Gastroesophageal sphincter (tissue), 4 donors: ENCODE measurements at regions not wholly inside any gene's neighbourhood (a gene's known extent, or its start where the extent isn't known, plus 50 kb on each side); places are given as distances from the start of the nearest gene placed in this dataset.

ENCODE experiments used
- ATAC-seq: fragments of 150-250 bp; one replicate; pipeline ENCODE4 v1.9.1; 2016; ENCODE audit warnings: mild to moderate bottlenecking, moderate library complexity
- H3K27ac ChIP-seq, 4 donors: fragments of 200-600 bp; sonication (generic) in 3 of 4; 1 replicate in 3 of 4; 2 replicates in 1 of 4; pipeline ENCODE4 v1.5.1; 2016 to 2019
- H3K27me3 ChIP-seq: fragments of 200-600 bp; sonication (generic); one replicate; pipeline ENCODE4 v1.5.1; 2019
- H3K36me3 ChIP-seq, 2 donors: fragments of 200-600 bp; sonication (generic); one replicate each; pipeline ENCODE4 v1.5.1; 2019; ENCODE audit warnings: control low read depth in 1 of 2
- H3K4me1 ChIP-seq, 3 donors: fragments of 200-600 bp; sonication (generic); 1 replicate in 2 of 3; 2 replicates in 1 of 3; pipeline ENCODE4 v1.5.1; 2016 to 2019; ENCODE audit warnings: control low read depth in 2 of 3
- H3K4me3 ChIP-seq, 2 donors: fragments of 200-600 bp; sonication (generic); one replicate each; pipeline ENCODE4 v1.5.1; 2019; ENCODE audit warnings: mild to moderate bottlenecking in 1 of 2, moderate library complexity in 1 of 2
- H3K9me3 ChIP-seq, 3 donors: fragments of 200-600 bp; sonication (generic); one replicate each; pipeline ENCODE4 v1.5.1; 2017 to 2019; ENCODE audit warnings: control low read depth in 2 of 3
- CTCF ChIP-seq, 4 experiments: fragments of 200-600 bp in 2 of 4; fragments of 450-650 bp in 2 of 4; sonication (generic) in 1 of 4; IDR thresholded peaks; one replicate each; pipeline ENCODE4 v1.5.1; 2017 to 2019; ENCODE audit warnings: antibody characterized with exemption in 4 of 4, mild to moderate bottlenecking in 2 of 4, moderate library complexity in 2 of 4
- EP300 ChIP-seq: sonication (generic); formaldehyde crosslinking; IDR thresholded peaks from one replicate; pipeline ENCODE4 v1.6.1; 2017; ENCODE audit warnings: antibody characterized with exemption, mild to moderate bottlenecking
- POLR2A ChIP-seq, 2 donors: fragments of 450-650 bp; IDR thresholded peaks; one replicate each; pipeline ENCODE4 v1.6.1; 2017; ENCODE audit warnings: antibody characterized with exemption in 2 of 2, mild to moderate bottlenecking in 2 of 2, moderate library complexity in 1 of 2
- POLR2AphosphoS5 ChIP-seq: sonication (generic); formaldehyde crosslinking; IDR thresholded peaks from one replicate; pipeline ENCODE4 v1.6.1; 2017; ENCODE audit warnings: antibody characterized with exemption
- WGBS, 2 donors: methylation state at CpG; one replicate each; pipeline ENCODE4 v1.1.5; 2018; ENCODE audit warnings: low coverage in 1 of 2; 5-methylcytosine and 5-hydroxymethylcytosine counted together
- small RNA-seq, 4 donors: library from RNA; depleted of rRNA; stranded (forward); fragments of <200 nt; gene quantifications; one replicate each; pipeline ENCODE3, GENCODE V24; 2016

- no peak overlapping the region for H3K27ac ChIP-seq
- TF ChIP-seq CTCF (IDR thresholded peaks at IDR 0.05): no peak
- TF ChIP-seq EP300: no peak
- TF ChIP-seq POLR2A (IDR thresholded peaks at IDR 0.05): no peak
- TF ChIP-seq POLR2AphosphoS5: no peak
- H3K4me1 ChIP-seq: no peaks in the 10 kb centered on the region
- H3K9me3 ChIP-seq: no peaks in the 10 kb centered on the region
- no CpG with 5 or more reads among the region's 1 CpG for WGBS, 2 donors
- H3K4me3 ChIP-seq: no peak overlapping the region
- no peaks in the 10 kb centered on the region for H3K36me3 ChIP-seq
- no peaks in the 10 kb centered on the region for H3K27me3 ChIP-seq
- ATAC-seq: no peak
These were observed 57.0 kb upstream of the MAGEB16 start for GRCh38 chrX:35741142-35741541.

GRCh38 chrX:35743331-35743730 is 54.8 kb upstream of the MAGEB16 start:
- no peaks in the 10 kb centered on the region for H3K9me3 ChIP-seq
- WGBS, 2 donors: 30 to 37% methylated on average over 1 to 2 of the region's 2 CpGs
- H3K27ac ChIP-seq: no peak overlapping the region
- no peak for TF ChIP-seq EP300
- TF ChIP-seq POLR2A (IDR thresholded peaks at IDR 0.05): no peak
- TF ChIP-seq POLR2AphosphoS5: no peak
- TF ChIP-seq CTCF (IDR thresholded peaks at IDR 0.05): no peak
- no peaks in the 10 kb centered on the region for H3K27me3 ChIP-seq
- H3K36me3 ChIP-seq: no peaks in the 10 kb centered on the region
- ATAC-seq: no peak
- H3K4me1 ChIP-seq: no peaks in the 10 kb centered on the region
- no peak overlapping the region for H3K4me3 ChIP-seq

Small RNAs in the stretch of these regions (small RNA-seq; reads per million reads assigned to genes)
- gene RNU6-1087P: 0 reads per million in 4 donors
